OCI-LY7 (cell line): ENCODE measurements at regions not wholly inside any gene's neighbourhood (a gene's known extent, or its start where the extent isn't known, plus 50 kb on each side); places are given as distances from the start of the nearest gene placed in this dataset.

Experiments used
- BruUV-seq: library from RNA; stranded (reverse); fragments of 400-500 nt; replicated peaks from 2 replicates; lab custom pipeline; 2021; lab: Mats Ljungman, UMichigan
- CTCF ChIA-PET: fragments of 300-600 bp; sonication (Branson Sonifier 250); formaldehyde crosslinking; loops from one replicate; lab custom pipeline; 2022; ENCODE audit warnings: antibody characterized with exemption; ENCODE audit not compliant: unreplicated experiment; lab: Charles Lee
- POLR2A ChIA-PET: fragments of 300-600 bp; sonication (Branson Sonifier 250); formaldehyde crosslinking; loops from one replicate; lab custom pipeline; 2022; ENCODE audit warnings: antibody characterized with exemption; lab: Charles Lee
- DNase-seq: peaks from one replicate; pipeline ENCODE4 v3.0.0-alpha.2; 2015; ENCODE audit warnings: low spot score
- H2AFZ ChIP-seq: fragments of 200-600 bp; sonication (generic), shearing (Covaris generic); 2 replicates; pipeline ENCODE4 v1.6.1; 2014; ENCODE audit warnings: mild to moderate bottlenecking, antibody characterized with exemption, low read length, moderate library complexity
- H3K27ac ChIP-seq: fragments of 200-600 bp; sonication (generic); 2 replicates; pipeline ENCODE4 v1.5.1; 2014; ENCODE audit warnings: mixed run types, low read depth, mild to moderate bottlenecking, moderate library complexity, low read length, inconsistent platforms; ENCODE audit not compliant: poor library complexity, severe bottlenecking
- H3K36me3 ChIP-seq: fragments of 200-600 bp; sonication (generic); 2 replicates; pipeline ENCODE4 v1.6.1; 2014; ENCODE audit warnings: mild to moderate bottlenecking, antibody characterized with exemption, low read length, moderate library complexity, mixed read lengths; ENCODE audit not compliant: insufficient read depth
- H3K4me1 ChIP-seq: fragments of 200-600 bp; sonication (generic); 2 replicates; pipeline ENCODE4 v1.5.1; 2014; ENCODE audit warnings: mild to moderate bottlenecking, low read length; ENCODE audit not compliant: insufficient read depth, poor library complexity, severe bottlenecking
- H3K4me2 ChIP-seq: fragments of 200-600 bp; sonication (generic); 2 replicates; pipeline ENCODE4 v1.6.1; 2014; ENCODE audit warnings: mild to moderate bottlenecking, low read length
- H3K4me3 ChIP-seq: fragments of 200-600 bp; sonication (generic); 2 replicates; pipeline ENCODE4 v1.5.1; 2014; ENCODE audit warnings: mild to moderate bottlenecking, low read depth, low read length; ENCODE audit not compliant: poor library complexity, severe bottlenecking
- H3K79me2 ChIP-seq: fragments of 200-600 bp; sonication (generic); 2 replicates; pipeline ENCODE4 v1.6.1; 2016; ENCODE audit warnings: low read depth, mild to moderate bottlenecking, low read length, moderate library complexity, mixed read lengths; ENCODE audit not compliant: insufficient read depth
- H3K9me2 ChIP-seq: fragments of 200-600 bp; sonication (generic); 2 replicates; pipeline ENCODE4 v1.6.1; 2016; ENCODE audit warnings: mild to moderate bottlenecking, low read length, mixed read lengths; ENCODE audit not compliant: insufficient read depth
- H3K9me3 ChIP-seq: fragments of 200-600 bp; sonication (generic); 2 replicates; pipeline ENCODE4 v1.6.1; 2014; ENCODE audit warnings: mild to moderate bottlenecking, mixed run types, low read length, mixed read lengths
- H4K20me1 ChIP-seq: fragments of 200-600 bp; sonication (generic); 2 replicates; pipeline ENCODE4 v1.6.1; 2014; ENCODE audit warnings: mild to moderate bottlenecking, antibody characterized with exemption, low read length, moderate library complexity, mixed read lengths; ENCODE audit not compliant: insufficient read depth
- EZH2phosphoT487 ChIP-seq: fragments of 200-600 bp; sonication (generic); IDR thresholded peaks from 2 replicates; pipeline ENCODE4 v1.6.1; 2018; ENCODE audit warnings: low read depth, borderline replicate concordance, mild to moderate bottlenecking, mixed run types, antibody characterized with exemption, low read length, moderate library complexity, mixed read lengths
- intact Hi-C: fragments of 100-400 bp; cut with micrococcal nuclease; formaldehyde crosslinking; loops from one replicate; pipeline ENCODE4 v1.10.0; 2022; ENCODE audit not compliant: unreplicated experiment
- TF ChIP-seq, protein P1 (sequence below): fragments of 200-600 bp; sonication (generic); conservative IDR thresholded peaks from 2 replicates; pipeline ENCODE4 v1.5.1; 2014; ENCODE audit warnings: mild to moderate bottlenecking, antibody characterized with exemption, low read length, moderate library complexity, mixed read lengths

DNA sequence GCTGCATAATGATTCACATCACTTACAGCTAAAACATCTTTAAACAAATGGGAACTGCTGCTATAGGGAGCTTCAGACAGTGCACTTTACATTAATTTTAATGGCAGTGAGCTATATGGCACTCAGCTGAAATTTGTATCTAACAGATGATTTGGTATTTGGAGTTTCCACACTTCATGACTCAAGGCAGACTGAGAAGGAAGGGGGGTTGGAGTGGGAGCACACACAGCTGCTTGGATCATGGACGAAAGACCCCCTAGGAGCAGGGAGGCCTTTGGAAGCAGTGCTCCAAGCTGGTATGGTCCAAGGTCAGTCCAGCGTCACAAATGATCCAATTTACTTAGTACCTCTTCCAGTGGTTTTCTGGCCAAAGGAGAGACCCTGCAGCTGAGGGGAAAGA lies 389.7 kb downstream of the FUT8 start:
- POLR2A ChIA-PET = no interaction called here
- CTCF ChIA-PET = no interaction called here
- TF ChIP-seq, protein P1, sequence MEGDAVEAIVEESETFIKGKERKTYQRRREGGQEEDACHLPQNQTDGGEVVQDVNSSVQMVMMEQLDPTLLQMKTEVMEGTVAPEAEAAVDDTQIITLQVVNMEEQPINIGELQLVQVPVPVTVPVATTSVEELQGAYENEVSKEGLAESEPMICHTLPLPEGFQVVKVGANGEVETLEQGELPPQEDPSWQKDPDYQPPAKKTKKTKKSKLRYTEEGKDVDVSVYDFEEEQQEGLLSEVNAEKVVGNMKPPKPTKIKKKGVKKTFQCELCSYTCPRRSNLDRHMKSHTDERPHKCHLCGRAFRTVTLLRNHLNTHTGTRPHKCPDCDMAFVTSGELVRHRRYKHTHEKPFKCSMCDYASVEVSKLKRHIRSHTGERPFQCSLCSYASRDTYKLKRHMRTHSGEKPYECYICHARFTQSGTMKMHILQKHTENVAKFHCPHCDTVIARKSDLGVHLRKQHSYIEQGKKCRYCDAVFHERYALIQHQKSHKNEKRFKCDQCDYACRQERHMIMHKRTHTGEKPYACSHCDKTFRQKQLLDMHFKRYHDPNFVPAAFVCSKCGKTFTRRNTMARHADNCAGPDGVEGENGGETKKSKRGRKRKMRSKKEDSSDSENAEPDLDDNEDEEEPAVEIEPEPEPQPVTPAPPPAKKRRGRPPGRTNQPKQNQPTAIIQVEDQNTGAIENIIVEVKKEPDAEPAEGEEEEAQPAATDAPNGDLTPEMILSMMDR = no peak
- TF ChIP-seq EZH2phosphoT487 = no peak
- intact Hi-C loops = no loop called here
- H3K36me3 ChIP-seq = no peaks in the 10 kb centered on the region
- no peaks in the 10 kb centered on the region for H3K4me1 ChIP-seq
- H4K20me1 ChIP-seq = no peaks in the 10 kb centered on the region
- H2AFZ ChIP-seq = no peak overlapping the region
- H3K4me3 ChIP-seq = no peak overlapping the region
- no peak overlapping the region for H3K4me2 ChIP-seq
- H3K9me2 ChIP-seq = no peaks in the 10 kb centered on the region
- H3K27ac ChIP-seq = no peak overlapping the region
- BruUV-seq = no TSS peak
- no peaks in the 10 kb centered on the region for H3K79me2 ChIP-seq
- H3K9me3 ChIP-seq = 0 out of 2 replicates have a peak, but pooled peaks cover 4% of the 10 kb centered on the region
- no peak for DNase-seq

DNA sequence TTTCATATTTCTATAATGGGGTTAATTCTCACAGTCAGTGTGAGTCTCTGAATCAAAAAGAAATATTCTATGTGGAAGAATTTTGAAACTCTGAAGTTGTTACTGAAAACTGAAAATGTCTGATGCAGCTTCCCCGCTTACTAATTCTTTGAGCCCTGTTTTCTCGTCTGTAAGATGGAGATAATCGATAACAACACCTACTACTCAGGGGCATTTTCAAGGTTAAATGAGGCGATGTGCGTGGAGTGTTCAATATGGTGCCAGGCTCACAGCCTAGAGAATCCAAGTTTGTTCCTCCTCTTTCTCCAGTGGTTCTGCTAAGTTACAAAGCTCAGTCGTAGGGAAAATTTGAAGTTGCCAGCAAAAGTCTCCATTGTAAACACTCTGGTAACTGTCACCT lies 391.4 kb downstream of the FUT8 start:
- H3K4me3 ChIP-seq = no peak overlapping the region

DNA sequence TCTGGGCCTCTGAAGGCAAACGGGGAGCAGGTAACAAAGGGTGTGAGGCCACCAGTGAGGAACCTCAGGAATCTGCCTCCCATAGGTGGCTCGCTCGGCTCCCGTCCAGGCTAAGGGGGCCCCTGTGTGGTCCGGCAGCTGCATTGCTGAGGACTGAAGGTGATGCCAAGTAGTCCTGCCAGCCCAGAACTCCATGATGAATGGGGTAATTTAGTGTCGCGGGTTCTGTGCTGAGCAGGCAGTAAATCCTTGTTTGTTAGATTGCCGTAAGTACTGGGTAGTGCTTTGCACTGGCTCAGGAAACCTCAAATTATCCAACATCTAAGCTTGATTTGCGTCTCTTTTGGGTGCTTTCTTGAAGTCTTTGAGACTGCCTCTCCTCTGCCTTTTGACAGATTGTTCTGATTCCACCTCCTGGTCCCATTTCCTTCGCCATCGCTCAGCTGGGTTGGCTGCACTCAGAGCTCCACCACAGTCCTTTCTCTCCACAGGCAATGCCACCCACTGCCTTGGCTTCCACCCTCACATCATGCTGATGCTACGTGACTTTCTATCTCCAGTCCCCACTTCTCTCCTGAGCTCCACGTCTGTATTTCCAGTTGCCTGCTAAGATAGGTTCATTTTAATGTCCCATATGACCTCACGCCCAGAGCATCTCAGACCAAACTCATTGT lies 392.0 kb downstream of the FUT8 start:
- Histone ChIP-seq H3K4me2 (no peak overlapping the region), H3K4me3 (no peak overlapping the region), H2AFZ (no peak overlapping the region), H3K36me3 (no peaks in the 10 kb centered on the region), H3K79me2 (no peaks in the 10 kb centered on the region), H4K20me1 (no peaks in the 10 kb centered on the region), H3K4me1 (no peaks in the 10 kb centered on the region), H3K27ac (no peak overlapping the region), H3K9me2 (no peaks in the 10 kb centered on the region), H3K9me3 (peaks cover 26% of the 10 kb centered on the region)
- intact Hi-C loops = no loop called here
- no peak for DNase-seq
- ChIA-PET CTCF (no interaction called here), POLR2A (no interaction called here)
- TF ChIP-seq, protein P1 = no peak
- TF ChIP-seq EZH2phosphoT487 = no peak
- BruUV-seq = no TSS peak

More for the DNA sequence above, 391.4 kb downstream of the FUT8 start:
- POLR2A ChIA-PET = no interaction called here
- H2AFZ ChIP-seq = no peak overlapping the region
- intact Hi-C loops = no loop called here
- no peaks in the 10 kb centered on the region for H4K20me1 ChIP-seq
- no peak for DNase-seq
- H3K36me3 ChIP-seq = no peaks in the 10 kb centered on the region
- H3K9me2 ChIP-seq = no peaks in the 10 kb centered on the region
- H3K27ac ChIP-seq = no peak overlapping the region
- H3K4me2 ChIP-seq = no peak overlapping the region
- no peaks in the 10 kb centered on the region for H3K79me2 ChIP-seq
- CTCF ChIA-PET = no interaction called here
- H3K9me3 ChIP-seq = peaks cover 21% of the 10 kb centered on the region
- BruUV-seq = no TSS peak
- H3K4me1 ChIP-seq = no peaks in the 10 kb centered on the region
- no peak for TF ChIP-seq EZH2phosphoT487
- TF ChIP-seq, protein P1 = no peak
